Iris pigment epithelial cell (primary cell): ENCODE measurements at regions not wholly inside any gene's neighbourhood (a gene's known extent, or its start where the extent isn't known, plus 50 kb on each side); places are given as distances from the start of the nearest gene placed in this dataset.
A peak's percentile ranks its signal among the peaks of the same experiment; 100 is the strongest.
"Not testable (repeated sequence)": the region's sequence is repeated elsewhere in the genome, so short reads cannot be mapped to it uniquely, and the experiment has no call there.

ENCODE experiments used
- DNase-seq: peaks from one replicate; pipeline ENCODE4 v3.0.0-alpha.2; 2011; ENCODE audit warnings: low read depth

DNA sequence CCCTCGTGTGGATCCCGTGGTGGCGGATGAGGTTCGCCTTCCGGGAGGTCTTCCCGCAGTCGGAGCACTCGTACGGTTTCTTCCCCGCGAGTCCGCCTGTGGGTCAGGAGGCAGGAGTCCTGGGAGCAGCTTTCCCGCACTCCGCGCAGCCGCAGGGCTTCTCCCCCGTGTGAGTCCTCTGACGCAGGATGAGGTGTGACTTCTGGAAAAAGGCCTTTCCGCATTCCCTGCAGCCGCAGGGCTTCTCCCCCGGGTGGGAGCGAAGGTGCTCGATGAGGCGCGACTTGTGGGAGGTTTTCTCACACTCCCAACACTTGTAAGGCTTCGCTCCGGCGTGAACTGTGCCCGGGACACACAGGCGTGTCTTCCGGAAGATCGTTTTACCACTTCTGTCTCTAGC is 68.8 kb upstream of the WIPI2 start:
- DNase-seq = not testable (repeated sequence)

DNA sequence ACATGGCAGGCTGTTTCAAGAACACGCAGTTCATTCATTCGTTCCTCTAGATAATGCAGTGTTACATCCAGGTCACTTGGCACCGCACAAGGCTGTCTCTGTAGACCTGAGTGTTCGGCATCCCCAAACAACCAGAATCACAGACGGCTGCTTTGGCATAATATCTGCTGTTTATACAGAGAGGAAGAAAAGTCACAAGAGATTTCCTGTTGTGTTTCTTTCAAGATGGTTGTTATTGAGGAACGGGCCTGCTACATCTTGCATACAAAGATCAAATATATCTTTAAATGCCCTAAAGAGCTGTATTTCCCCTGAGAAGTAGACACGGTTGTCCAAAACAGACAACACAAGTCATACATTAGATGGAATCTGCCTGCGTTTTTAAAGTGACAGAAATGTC is 58.8 kb upstream of the WIPI2 start:
- DNase-seq = not testable (repeated sequence)

DNA sequence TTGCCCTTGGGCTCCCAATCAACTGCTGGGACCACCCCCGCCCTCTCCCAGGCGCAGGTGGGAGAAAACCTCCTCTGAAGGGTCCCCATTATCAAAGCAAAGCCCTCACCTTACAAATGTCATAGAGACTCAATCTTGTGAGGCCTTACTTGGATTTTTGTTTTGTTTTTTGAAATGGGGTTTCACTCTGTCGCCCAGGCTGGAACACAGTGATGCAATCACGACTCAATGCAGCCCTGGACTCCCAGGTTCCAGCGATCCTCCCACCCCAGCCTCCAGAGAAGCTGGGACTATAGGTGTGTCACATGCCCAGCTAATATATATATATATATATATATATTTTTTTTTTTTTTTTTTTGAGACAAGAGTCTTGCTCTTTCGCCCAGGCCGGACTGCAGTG is 57.5 kb upstream of the WIPI2 start:
- no peak for DNase-seq

DNA sequence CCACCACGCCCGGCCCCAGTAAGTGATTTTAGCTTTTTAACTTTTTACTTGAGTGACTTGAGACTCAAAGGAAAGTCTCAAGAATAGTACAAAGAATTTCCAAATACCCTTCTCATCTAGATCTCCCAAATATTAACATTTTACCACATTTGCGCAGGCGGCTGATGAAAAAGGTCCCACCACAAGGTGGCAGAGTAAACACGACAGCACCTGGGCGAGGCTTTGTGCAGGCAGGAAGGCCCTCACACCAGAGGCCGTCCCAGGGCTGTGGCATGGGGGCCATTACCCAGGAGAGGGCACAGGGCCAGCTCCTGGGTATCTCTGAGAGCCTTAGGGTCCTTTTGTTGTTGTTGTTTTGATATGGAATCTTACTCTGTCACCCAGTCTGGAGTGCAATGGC is 50.0 kb upstream of the WIPI2 start:
- DNase-seq = peak; percentile 15
